ENCODE measurements at regions not wholly inside any gene's neighbourhood (a gene's known extent, or its start where the extent isn't known, plus 50 kb on each side); places are given as distances from the start of the nearest gene placed in this dataset.

DNA sequence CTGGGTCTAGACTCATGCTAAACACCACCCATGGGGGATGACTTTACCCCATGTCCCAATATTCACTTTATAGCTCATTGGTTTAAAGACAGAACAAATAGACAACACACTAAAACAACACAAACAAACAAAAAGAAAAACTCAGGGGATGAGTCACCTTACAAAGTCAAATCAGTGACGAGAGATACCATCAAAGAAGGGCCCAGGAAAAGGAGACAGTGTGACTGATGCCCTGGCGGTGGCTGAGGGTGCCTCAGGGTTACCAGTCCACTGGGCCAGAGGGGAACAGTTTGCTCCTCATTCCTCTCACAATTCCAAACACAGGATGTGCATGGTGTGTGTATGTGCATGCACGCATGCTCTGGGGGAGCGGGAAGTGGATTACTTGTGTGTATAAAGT lies 171.3 kb upstream of the PRKCQ start:
- Histone ChIP-seq H3K4me1 (no peaks in the 10 kb centered on the region), H3K9me3 (peaks cover 0 to 7% (median 0%) of the 10 kb centered on the region in 8 donors), H3K4me3 (no peak overlapping the region), H3K27ac (no peak overlapping the region), H3K36me3 (no peaks in the 10 kb centered on the region), H3K27me3 (replicated peaks in 1 of 7) (peaks cover 0 to 7% (median 0%) of the 10 kb centered on the region in 7 donors)
- 65 to 90% (median 84%) methylated on average over 4 of the region's 4 CpGs for WGBS, 5 donors
- no peak for DNase-seq
- intact Hi-C loops (cut with DNase I; ENCODE audit: low total_unique reads), result no loop called here
- TF ChIP-seq POLR2A (IDR thresholded peaks at IDR 0.05) (no peak), POLR2AphosphoS5 (IDR thresholded peaks at IDR 0.05) (no peak)
- TF ChIP-seq, protein P1, sequence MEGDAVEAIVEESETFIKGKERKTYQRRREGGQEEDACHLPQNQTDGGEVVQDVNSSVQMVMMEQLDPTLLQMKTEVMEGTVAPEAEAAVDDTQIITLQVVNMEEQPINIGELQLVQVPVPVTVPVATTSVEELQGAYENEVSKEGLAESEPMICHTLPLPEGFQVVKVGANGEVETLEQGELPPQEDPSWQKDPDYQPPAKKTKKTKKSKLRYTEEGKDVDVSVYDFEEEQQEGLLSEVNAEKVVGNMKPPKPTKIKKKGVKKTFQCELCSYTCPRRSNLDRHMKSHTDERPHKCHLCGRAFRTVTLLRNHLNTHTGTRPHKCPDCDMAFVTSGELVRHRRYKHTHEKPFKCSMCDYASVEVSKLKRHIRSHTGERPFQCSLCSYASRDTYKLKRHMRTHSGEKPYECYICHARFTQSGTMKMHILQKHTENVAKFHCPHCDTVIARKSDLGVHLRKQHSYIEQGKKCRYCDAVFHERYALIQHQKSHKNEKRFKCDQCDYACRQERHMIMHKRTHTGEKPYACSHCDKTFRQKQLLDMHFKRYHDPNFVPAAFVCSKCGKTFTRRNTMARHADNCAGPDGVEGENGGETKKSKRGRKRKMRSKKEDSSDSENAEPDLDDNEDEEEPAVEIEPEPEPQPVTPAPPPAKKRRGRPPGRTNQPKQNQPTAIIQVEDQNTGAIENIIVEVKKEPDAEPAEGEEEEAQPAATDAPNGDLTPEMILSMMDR (IDR thresholded peaks at IDR 0.05 in 8 of 11, conservative IDR thresholded peaks at IDR 0.05 in 3 of 11), result no peak

DNA sequence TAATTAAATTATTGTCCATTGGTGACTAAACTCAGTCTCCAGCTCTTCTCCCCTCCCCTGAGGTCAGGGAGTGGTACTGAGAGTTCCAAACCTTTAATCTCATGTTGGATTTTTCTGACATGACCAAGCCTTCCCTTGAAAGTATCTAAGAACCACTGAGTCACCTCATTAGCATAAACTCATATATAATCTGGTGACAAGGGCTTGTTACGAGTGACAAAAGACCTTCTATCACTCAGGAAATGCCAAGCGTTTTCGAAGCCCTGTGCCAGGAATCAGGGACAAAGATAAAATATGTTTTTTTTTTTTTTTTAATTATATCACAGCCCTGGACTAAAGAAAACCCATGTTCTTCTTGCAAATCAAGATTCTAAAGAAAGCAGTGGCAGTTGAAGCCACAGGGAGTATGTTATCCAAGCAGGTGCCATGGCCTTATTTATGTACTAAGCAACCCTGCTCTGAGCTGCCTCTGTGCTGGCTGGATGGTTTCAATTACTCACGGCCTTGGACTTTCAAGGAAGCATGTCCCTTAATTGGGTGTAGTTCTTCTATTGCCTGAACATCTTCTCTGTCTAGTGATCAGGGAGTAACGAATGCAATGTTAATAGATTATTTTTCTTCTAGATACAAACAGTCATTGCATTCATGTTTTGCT lies 169.0 kb upstream of the PRKCQ start:
- TF ChIP-seq, protein P1 (IDR thresholded peaks at IDR 0.05 in 8 of 11, conservative IDR thresholded peaks at IDR 0.05 in 3 of 11), result no peak
- TF ChIP-seq POLR2A (IDR thresholded peaks at IDR 0.05) (no peak), POLR2AphosphoS5 (IDR thresholded peaks at IDR 0.05) (no peak)
- no peaks in the 10 kb centered on the region for H3K36me3 ChIP-seq
- 44 to 70% (median 65%) methylated on average over 5 of the region's 5 CpGs for WGBS, 5 donors
- no peak overlapping the region for H3K4me3 ChIP-seq
- H3K9me3 ChIP-seq, result peaks cover 0 to 7% (median 0%) of the 10 kb centered on the region in 8 donors
- no peak for DNase-seq
- no peaks in the 10 kb centered on the region for H3K4me1 ChIP-seq
- intact Hi-C loops (cut with DNase I; ENCODE audit: low total_unique reads), result no loop called here
- no peak overlapping the region for H3K27ac ChIP-seq
- no peaks in the 10 kb centered on the region for H3K27me3 ChIP-seq (replicated peaks in 1 of 7)

DNA sequence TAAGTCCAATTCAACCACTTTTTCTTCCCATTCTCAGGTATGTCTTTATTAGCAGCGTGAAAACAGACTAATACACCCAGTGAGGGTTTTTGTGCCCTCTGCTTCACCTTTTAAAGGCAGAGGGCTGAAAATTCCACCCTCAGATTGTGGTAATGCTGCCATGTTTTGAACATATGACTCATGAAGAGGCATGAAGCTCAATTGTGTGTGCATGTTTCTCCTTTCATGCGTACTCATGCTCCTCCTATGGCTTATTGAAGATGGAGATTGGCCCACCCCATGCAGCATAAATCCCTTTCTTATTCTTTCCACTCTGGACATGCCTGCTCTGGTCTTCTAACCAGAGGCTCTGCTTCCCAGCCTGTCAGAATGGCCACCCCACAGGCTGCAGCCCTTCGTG lies 168.0 kb upstream of the PRKCQ start:
- Histone ChIP-seq H3K4me3 (no peak overlapping the region), H3K4me1 (no peaks in the 10 kb centered on the region), H3K27me3 (replicated peaks in 1 of 7) (no peaks in the 10 kb centered on the region), H3K27ac (no peak overlapping the region), H3K9me3 (peaks cover 0 to 7% (median 0%) of the 10 kb centered on the region in 8 donors), H3K36me3 (no peaks in the 10 kb centered on the region)
- TF ChIP-seq, protein P1 (IDR thresholded peaks at IDR 0.05 in 8 of 11, conservative IDR thresholded peaks at IDR 0.05 in 3 of 11), result no peak
- no peak for TF ChIP-seq POLR2AphosphoS5 (IDR thresholded peaks at IDR 0.05)
- TF ChIP-seq POLR2A (IDR thresholded peaks at IDR 0.05), result no peak
- no peak for DNase-seq
- 84 to 96% (median 91%) methylated on average over 3 of the region's 3 CpGs for WGBS, 5 donors
- intact Hi-C loops (cut with DNase I; ENCODE audit: low total_unique reads), result no loop called here

DNA sequence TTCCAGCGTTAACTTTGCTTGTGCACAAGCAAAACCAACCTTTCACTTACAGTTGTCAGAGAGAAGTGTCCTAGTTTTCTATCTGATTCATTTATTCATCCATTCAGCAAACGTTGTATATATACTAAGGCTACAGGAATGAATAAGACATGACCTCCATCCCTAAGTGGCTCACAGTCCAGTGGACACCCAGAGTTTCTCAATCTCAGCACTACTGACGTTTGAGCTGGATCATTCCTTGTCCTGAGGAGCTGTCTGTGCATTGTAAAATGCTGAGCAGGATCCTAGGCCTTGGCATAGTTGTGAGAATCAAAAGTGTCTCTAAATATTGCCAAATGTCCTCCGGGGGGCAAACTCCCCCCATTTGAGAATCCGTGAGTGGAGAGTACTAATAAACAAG lies 166.7 kb upstream of the PRKCQ start:
- WGBS, 5 donors, result 64 to 93% (median 85%) methylated on average over 5 of the region's 5 CpGs
- Histone ChIP-seq H3K36me3 (no peaks in the 10 kb centered on the region), H3K4me3 (no peak overlapping the region), H3K9me3 (peaks cover 0 to 7% (median 0%) of the 10 kb centered on the region in 8 donors), H3K27ac (no peak overlapping the region), H3K4me1 (no peaks in the 10 kb centered on the region), H3K27me3 (replicated peaks in 1 of 7) (no peaks in the 10 kb centered on the region)
- DNase-seq, result no peak
- intact Hi-C loops (cut with DNase I; ENCODE audit: low total_unique reads), result no loop called here
- TF ChIP-seq POLR2A (IDR thresholded peaks at IDR 0.05), result no peak
- TF ChIP-seq POLR2AphosphoS5 (IDR thresholded peaks at IDR 0.05), result no peak
- TF ChIP-seq, protein P1 (IDR thresholded peaks at IDR 0.05 in 8 of 11, conservative IDR thresholded peaks at IDR 0.05 in 3 of 11), result no peak
